ENCODE measurements at regions not wholly inside any gene's neighbourhood (a gene's known extent, or its start where the extent isn't known, plus 50 kb on each side); places are given as distances from the start of the nearest gene placed in this dataset.

- Histone ChIP-seq H4K8ac (ENCODE audit: low read depth in 2 of 2, low read length in 2 of 2) (no peak overlapping the region), H3K23ac (ENCODE audit: low read depth, low read length) (0 out of 2 replicates have a peak overlapping the region, but pooled peaks have one; percentile 57), H2BK20ac (ENCODE audit: low read depth, low read length) (peak overlapping the region; percentile 63; the same call in 1 of the 2 replicates), H3K9me3 (ENCODE audit: control insufficient read depth, insufficient read depth, low read length) (no peaks in the 10 kb centered on the region), H3K9me1 (ENCODE audit: insufficient read depth, low read length) (0 out of 2 replicates have a peak, but pooled peaks cover 4% of the 10 kb centered on the region), H3K4me1 (ENCODE audit: control insufficient read depth, insufficient read depth, low read length) (peaks cover 4% of the 10 kb centered on the region), H2BK120ac (ENCODE audit: low read depth, low read length) (no peak overlapping the region), H2BK15ac (ENCODE audit: low read depth, low read length) (peak overlapping the region; percentile 63; the same call in 1 of the 3 replicates), H4K5ac (ENCODE audit: low read depth, low read length) (no peak overlapping the region), H3K79me1 (ENCODE audit: low read depth in 1 of 2, low read length in 2 of 2) (no peaks in the 10 kb centered on the region), H3K18ac (ENCODE audit: low read depth, low read length) (no peak overlapping the region), H3K56ac (ENCODE audit: extremely low read depth, insufficient read depth, low read length) (no peak overlapping the region), H2AFZ (replicated peaks; ENCODE audit: low read length, poor library complexity) (no peak overlapping the region), H3K27ac (ENCODE audit: insufficient read depth, low read length) (no peak overlapping the region), H3K4me3 (ENCODE audit: insufficient read depth, low read depth, low read length) (no peak overlapping the region), H3K4me2 (ENCODE audit: low read depth, low read length) (no peak overlapping the region), H2AK5ac (ENCODE audit: low read depth, low read length) (peak overlapping the region; percentile 18; the same call in 1 of the 2 replicates), H2AK9ac (replicated peaks; ENCODE audit: low read depth, low read length, poor library complexity) (no peak overlapping the region), H4K20me1 (ENCODE audit: insufficient read depth, low read length) (no peaks in the 10 kb centered on the region), H3K4ac (ENCODE audit: low read depth, low read length) (no peak overlapping the region), H3K36me3 (ENCODE audit: control insufficient read depth, insufficient read depth, low read length) (no peaks in the 10 kb centered on the region), H3K27me3 (ENCODE audit: control insufficient read depth, insufficient read depth, low read length) (no peaks in the 10 kb centered on the region), H4K91ac (ENCODE audit: insufficient read depth, low read depth, low read length) (peak overlapping the region; percentile 32; the same call in 1 of the 2 replicates), H3K9ac (ENCODE audit: low read depth, low read length) (no peak overlapping the region), H3K14ac (replicated peaks; ENCODE audit: low read depth, low read length) (no peak overlapping the region; the same call in 1 of the 2 replicates), H2BK5ac (ENCODE audit: low read depth, low read length, poor library complexity, severe bottlenecking) (no peak overlapping the region)
- BruUV-seq (replicated peaks) = no TSS peak
- ChIA-PET POLR2A (ENCODE audit: unreplicated experiment) (no interaction called here), CTCF (no interaction called here)
- DNase-seq (peak; percentile 6), ATAC-seq (ENCODE audit: low read depth) (no peak; the same call in 1 of the 2 replicates)
- intact Hi-C loops (cut with micrococcal nuclease) (no loop called here), dilution Hi-C loops (cut with HindIII; ENCODE audit: low sequenced_read_pairs, unreplicated experiment) (no loop called here), in situ Hi-C loops (cut with MboI; ENCODE audit: low sequenced_read_pairs) (no loop called here)
- TF ChIP-seq BHLHE40 (IDR thresholded peaks at IDR 0.05; ENCODE audit: low read depth, low read length) (no peak), SMC3 (IDR thresholded peaks at IDR 0.05; ENCODE audit: low read depth, low read length) (no peak), CEBPB (IDR thresholded peaks at IDR 0.05; ENCODE audit: low read depth, low read length) (0 out of 2 replicates have a peak, but pooled peaks have one; percentile 18), ELK1 (IDR thresholded peaks at IDR 0.05; ENCODE audit: borderline replicate concordance, low read depth, low read length) (no peak)
- WGBS, 2 experiments (ENCODE audit: extremely low coverage in 2 of 2, insufficient read length in 1 of 2) = no CpG with 5 or more reads among the region's 3 CpGs
These were observed 240.6 kb upstream of the GOLIM4 start for GRCh38 chr3:168336276-168336675.
